ENCODE measurements at regions not wholly inside any gene's neighbourhood (a gene's known extent, or its start where the extent isn't known, plus 50 kb on each side); places are given as distances from the start of the nearest gene placed in this dataset.

DNA sequence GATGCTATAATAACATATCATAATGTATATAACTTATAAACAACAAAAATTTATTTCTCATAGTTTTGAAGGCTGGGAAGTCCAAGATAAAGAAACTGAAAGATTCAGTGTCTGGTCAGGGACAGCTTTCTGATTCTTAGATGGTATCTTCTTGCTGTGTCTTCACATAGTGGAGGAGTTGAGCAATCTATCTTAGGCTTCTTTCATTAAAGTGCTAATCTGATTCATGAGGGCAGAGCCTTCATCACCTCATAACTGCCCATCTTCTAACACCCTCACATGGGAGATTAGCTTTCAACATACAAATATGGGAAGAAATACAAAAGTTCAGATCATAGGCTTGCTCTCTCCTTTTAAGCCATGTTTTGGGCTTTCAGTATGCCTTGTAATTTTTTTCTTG lies 774.8 kb upstream of the EPHA6 start:
- Histone ChIP-seq H3K27me3 (no peaks in the 10 kb centered on the region), H3K9me3 (no peaks in the 10 kb centered on the region), H3K36me3 (no peaks in the 10 kb centered on the region), H3K4me3 (no peak overlapping the region), H3K27ac (no peak overlapping the region), H3K4me1 (no peaks in the 10 kb centered on the region)
- intact Hi-C loops (cut with DNase I; ENCODE audit: low total_unique reads) = no loop called here
- in situ Hi-C loops (cut with MboI; ENCODE audit: low pct_ligation_motif_present in 1 of 4, low pct_unique_long_range_greater_than_20kb in 1 of 4, low sequenced_read_pairs in 3 of 4) = no loop called here
- DNase-seq = no peak
- TF ChIP-seq EP300 (IDR thresholded peaks at IDR 0.05; ENCODE audit: low read depth) (no peak), POLR2A (IDR thresholded peaks at IDR 0.05) (no peak), POLR2AphosphoS5 (IDR thresholded peaks at IDR 0.05) (no peak)
- TF ChIP-seq, protein P1, sequence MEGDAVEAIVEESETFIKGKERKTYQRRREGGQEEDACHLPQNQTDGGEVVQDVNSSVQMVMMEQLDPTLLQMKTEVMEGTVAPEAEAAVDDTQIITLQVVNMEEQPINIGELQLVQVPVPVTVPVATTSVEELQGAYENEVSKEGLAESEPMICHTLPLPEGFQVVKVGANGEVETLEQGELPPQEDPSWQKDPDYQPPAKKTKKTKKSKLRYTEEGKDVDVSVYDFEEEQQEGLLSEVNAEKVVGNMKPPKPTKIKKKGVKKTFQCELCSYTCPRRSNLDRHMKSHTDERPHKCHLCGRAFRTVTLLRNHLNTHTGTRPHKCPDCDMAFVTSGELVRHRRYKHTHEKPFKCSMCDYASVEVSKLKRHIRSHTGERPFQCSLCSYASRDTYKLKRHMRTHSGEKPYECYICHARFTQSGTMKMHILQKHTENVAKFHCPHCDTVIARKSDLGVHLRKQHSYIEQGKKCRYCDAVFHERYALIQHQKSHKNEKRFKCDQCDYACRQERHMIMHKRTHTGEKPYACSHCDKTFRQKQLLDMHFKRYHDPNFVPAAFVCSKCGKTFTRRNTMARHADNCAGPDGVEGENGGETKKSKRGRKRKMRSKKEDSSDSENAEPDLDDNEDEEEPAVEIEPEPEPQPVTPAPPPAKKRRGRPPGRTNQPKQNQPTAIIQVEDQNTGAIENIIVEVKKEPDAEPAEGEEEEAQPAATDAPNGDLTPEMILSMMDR (IDR thresholded peaks at IDR 0.05) = no peak

DNA sequence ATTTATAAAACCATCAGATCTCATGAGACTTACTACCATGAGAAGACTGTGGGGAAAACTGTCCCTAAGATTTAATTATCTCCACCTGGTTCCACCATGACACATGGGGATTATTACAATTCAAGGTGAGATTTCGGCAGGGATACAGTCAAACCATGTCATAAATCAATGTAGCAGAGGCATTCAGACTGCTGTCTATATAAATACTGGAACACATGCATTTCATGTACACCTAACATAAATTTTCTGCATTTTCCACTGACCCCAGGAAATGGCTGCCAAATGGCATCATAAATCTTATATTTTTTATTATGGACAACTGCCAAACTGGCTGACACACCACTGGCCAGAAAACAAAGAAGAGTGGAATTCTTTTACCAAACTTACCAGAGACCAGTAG lies 755.1 kb upstream of the EPHA6 start:
- intact Hi-C loops (cut with DNase I; ENCODE audit: low total_unique reads) = no loop called here
- no peaks in the 10 kb centered on the region for H3K27me3 ChIP-seq
- WGBS, 2 donors (ENCODE audit: low coverage in 1 of 2) = 47 to 50% methylated on average over 1 of the region's 1 CpG
- no peak overlapping the region for H3K4me3 ChIP-seq
- H3K4me1 ChIP-seq = no peaks in the 10 kb centered on the region
- DNase-seq = no peak
- H3K27ac ChIP-seq = no peak overlapping the region
- TF ChIP-seq EP300 (IDR thresholded peaks at IDR 0.05; ENCODE audit: low read depth) = no peak
- TF ChIP-seq, protein P1 (IDR thresholded peaks at IDR 0.05) = no peak
- no peak for TF ChIP-seq POLR2A (IDR thresholded peaks at IDR 0.05)
- no peak for TF ChIP-seq POLR2AphosphoS5 (IDR thresholded peaks at IDR 0.05)
- no peaks in the 10 kb centered on the region for H3K36me3 ChIP-seq
- no peaks in the 10 kb centered on the region for H3K9me3 ChIP-seq
- in situ Hi-C loops (cut with MboI; ENCODE audit: low pct_ligation_motif_present in 1 of 4, low pct_unique_long_range_greater_than_20kb in 1 of 4, low sequenced_read_pairs in 3 of 4) = no loop called here

DNA sequence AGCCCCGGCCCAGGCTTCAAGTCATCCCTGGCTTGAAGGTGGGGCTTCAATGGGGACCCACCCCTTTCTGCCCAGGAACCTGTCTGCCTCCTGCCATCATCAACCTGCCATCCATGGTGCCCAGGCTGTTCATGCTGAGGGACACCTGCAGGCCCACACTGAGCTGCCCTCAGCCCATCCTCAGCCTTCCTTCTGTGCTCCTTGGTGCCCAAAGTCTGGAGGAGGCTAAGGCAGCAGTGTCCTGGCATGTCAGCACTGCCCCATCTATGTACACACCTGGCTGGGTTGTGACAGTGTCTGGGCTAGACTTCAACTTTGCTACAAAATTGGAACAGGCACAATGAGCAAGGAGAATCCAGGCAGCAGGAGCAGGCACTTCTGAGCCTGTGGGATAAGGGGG lies 745.3 kb upstream of the EPHA6 start:
- no peaks in the 10 kb centered on the region for H3K27me3 ChIP-seq
- no peak for DNase-seq
- TF ChIP-seq POLR2A (IDR thresholded peaks at IDR 0.05) = no peak
- no peak for TF ChIP-seq POLR2AphosphoS5 (IDR thresholded peaks at IDR 0.05)
- no peak for TF ChIP-seq EP300 (IDR thresholded peaks at IDR 0.05; ENCODE audit: low read depth)
- TF ChIP-seq, protein P1 (IDR thresholded peaks at IDR 0.05) = no peak
- H3K4me1 ChIP-seq = no peaks in the 10 kb centered on the region
- intact Hi-C loops (cut with DNase I; ENCODE audit: low total_unique reads) = loop anchor here (5.0 kb wide), 1 partner anchor 33 kb away; no protein-coding TSS in a partner anchor
- H3K36me3 ChIP-seq = no peaks in the 10 kb centered on the region
- H3K9me3 ChIP-seq = no peaks in the 10 kb centered on the region
- no peak overlapping the region for H3K27ac ChIP-seq
- in situ Hi-C loops (cut with MboI; ENCODE audit: low pct_ligation_motif_present in 1 of 4, low pct_unique_long_range_greater_than_20kb in 1 of 4, low sequenced_read_pairs in 3 of 4) = no loop called here
- no peak overlapping the region for H3K4me3 ChIP-seq
- WGBS, 2 donors (ENCODE audit: low coverage in 1 of 2) = 82% methylated on average over 1 of the region's 1 CpG; no CpG with 5 or more reads in 1 of the 2 donors

DNA sequence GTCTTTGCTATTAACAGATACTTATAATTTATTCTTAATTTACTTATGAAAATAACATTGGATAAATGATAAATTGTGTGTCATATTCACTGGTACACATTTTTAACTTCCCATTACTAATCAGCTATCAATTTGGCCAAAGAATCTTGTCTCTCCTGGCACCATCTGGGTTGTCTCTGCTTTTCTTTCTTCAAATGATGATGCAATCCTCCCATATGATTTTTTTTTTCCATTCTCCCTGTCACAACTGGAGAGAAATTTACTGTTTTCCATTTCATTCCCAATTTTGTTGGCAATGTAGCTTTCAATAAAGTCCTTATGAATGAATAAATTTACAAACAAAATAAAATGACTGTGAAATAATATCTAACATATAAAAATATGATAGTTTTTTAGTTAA lies 743.7 kb upstream of the EPHA6 start:
- Histone ChIP-seq H3K9me3 (no peaks in the 10 kb centered on the region), H3K36me3 (no peaks in the 10 kb centered on the region), H3K27me3 (no peaks in the 10 kb centered on the region), H3K27ac (no peak overlapping the region), H3K4me1 (no peaks in the 10 kb centered on the region), H3K4me3 (no peak overlapping the region)
- no peak for DNase-seq
- in situ Hi-C loops (cut with MboI; ENCODE audit: low pct_ligation_motif_present in 1 of 4, low pct_unique_long_range_greater_than_20kb in 1 of 4, low sequenced_read_pairs in 3 of 4) = no loop called here
- TF ChIP-seq POLR2AphosphoS5 (IDR thresholded peaks at IDR 0.05) = no peak
- TF ChIP-seq EP300 (IDR thresholded peaks at IDR 0.05; ENCODE audit: low read depth) = no peak
- no peak for TF ChIP-seq POLR2A (IDR thresholded peaks at IDR 0.05)
- TF ChIP-seq, protein P1 (IDR thresholded peaks at IDR 0.05) = no peak
- intact Hi-C loops (cut with DNase I; ENCODE audit: low total_unique reads) = no loop called here

All from transverse colon (tissue), 4 donors.